OCI-LY1 (cell line): ENCODE measurements at regions not wholly inside any gene's neighbourhood (a gene's known extent, or its start where the extent isn't known, plus 50 kb on each side); places are given as distances from the start of the nearest gene placed in this dataset.

Experiments used
- CTCF ChIP-seq: fragments of 200-600 bp; sonication (generic), shearing (Covaris generic); IDR thresholded peaks from 2 replicates; pipeline ENCODE4 v1.5.1; 2017; ENCODE audit warnings: mild to moderate bottlenecking, antibody characterized with exemption, low read length, moderate library complexity, mixed read lengths
- EZH2 ChIP-seq: fragments of 200-600 bp; sonication (generic), shearing (Covaris generic); IDR thresholded peaks from 2 replicates; pipeline ENCODE4 v1.8.0; 2017; ENCODE audit warnings: borderline replicate concordance, mixed run types, mild to moderate bottlenecking, antibody characterized with exemption, low read length, moderate library complexity, mixed read lengths

- no peak for TF ChIP-seq CTCF
- no peak for TF ChIP-seq EZH2
These were observed 611.1 kb downstream of the AJAP1 start for GRCh38 chr1:5265438-5266075.
